HUES64 (cell line): ENCODE measurements at regions not wholly inside any gene's neighbourhood (a gene's known extent, or its start where the extent isn't known, plus 50 kb on each side); places are given as distances from the start of the nearest gene placed in this dataset.

ENCODE experiments used
- H3K27ac ChIP-seq: 2 replicates; pipeline ENCODE4 v1.7.0; 2013; ENCODE audit warnings: low read depth, low read length, inconsistent platforms
- H3K27me3 ChIP-seq: 2 replicates; pipeline ENCODE4 v1.6.1; 2013; ENCODE audit warnings: mild to moderate bottlenecking, low read length; ENCODE audit not compliant: insufficient read depth
- H3K36me3 ChIP-seq: 2 replicates; pipeline ENCODE4 v1.6.1; 2013; ENCODE audit warnings: mild to moderate bottlenecking, low read length; ENCODE audit not compliant: insufficient read depth
- H3K4me1 ChIP-seq: 2 replicates; pipeline ENCODE4 v1.6.1; 2013; ENCODE audit warnings: mild to moderate bottlenecking, low read length, moderate library complexity; ENCODE audit not compliant: insufficient read depth
- H3K4me3 ChIP-seq: 2 replicates; pipeline ENCODE4 v1.5.1; 2013; ENCODE audit warnings: mild to moderate bottlenecking, low read length, moderate library complexity
- H3K9ac ChIP-seq: 2 replicates; pipeline ENCODE4 v1.6.1; 2013; ENCODE audit warnings: mild to moderate bottlenecking, low read depth, low read length
- H3K9me3 ChIP-seq: 2 replicates; pipeline ENCODE4 v1.6.1; 2013; ENCODE audit warnings: low read depth, low read length; ENCODE audit not compliant: insufficient read depth
- WGBS: fragments of 150-250, 120-280 bp; methylation state at CpG from one replicate; pipeline ENCODE4 v1.1.7; 2013; ENCODE audit warnings: missing lambda C conversion rate; 5-methylcytosine and 5-hydroxymethylcytosine counted together

GRCh38 chr1:29470087-29470787 lies 233.9 kb downstream of the PTPRU start:
- H3K36me3 ChIP-seq: no peaks in the 10 kb centered on the region
- WGBS: 87% methylated on average over 9 of the region's 9 CpGs
- H3K27ac ChIP-seq: no peak overlapping the region
- H3K4me3 ChIP-seq: no peak overlapping the region
- H3K27me3 ChIP-seq: no peaks in the 10 kb centered on the region
- peaks cover 10% of the 10 kb centered on the region; the same call in 1 of the 2 replicates for H3K9me3 ChIP-seq
- H3K9ac ChIP-seq: no peak overlapping the region
- H3K4me1 ChIP-seq: peaks cover 11% of the 10 kb centered on the region

DNA sequence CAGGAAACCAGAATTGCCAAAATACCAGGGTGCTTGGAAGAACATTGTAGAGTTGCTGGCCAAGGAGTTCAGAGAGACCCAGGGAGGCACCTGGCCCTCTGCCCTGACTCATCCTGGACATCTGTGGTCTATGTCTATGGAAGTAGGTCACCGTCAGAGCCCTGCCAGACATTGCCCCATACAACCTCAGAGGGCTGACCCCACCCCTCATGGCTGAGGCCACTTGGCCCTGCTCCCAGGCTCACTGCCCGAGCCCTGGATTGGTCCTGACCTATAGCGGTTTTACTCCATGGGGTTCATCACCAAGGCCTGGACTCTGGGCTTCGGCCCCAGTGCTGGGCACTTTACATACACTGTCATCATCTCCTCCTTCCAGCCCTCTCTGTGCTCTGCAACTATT lies 233.1 kb downstream of the PTPRU start:
- Histone ChIP-seq H3K4me3 (no peak overlapping the region), H3K9ac (no peak overlapping the region), H3K4me1 (peaks cover 11% of the 10 kb centered on the region), H3K27ac (no peak overlapping the region), H3K27me3 (no peaks in the 10 kb centered on the region), H3K9me3 (peaks cover 14% of the 10 kb centered on the region; the same call in 1 of the 2 replicates), H3K36me3 (no peaks in the 10 kb centered on the region)
- WGBS: 77% methylated on average over 4 of the region's 4 CpGs

DNA sequence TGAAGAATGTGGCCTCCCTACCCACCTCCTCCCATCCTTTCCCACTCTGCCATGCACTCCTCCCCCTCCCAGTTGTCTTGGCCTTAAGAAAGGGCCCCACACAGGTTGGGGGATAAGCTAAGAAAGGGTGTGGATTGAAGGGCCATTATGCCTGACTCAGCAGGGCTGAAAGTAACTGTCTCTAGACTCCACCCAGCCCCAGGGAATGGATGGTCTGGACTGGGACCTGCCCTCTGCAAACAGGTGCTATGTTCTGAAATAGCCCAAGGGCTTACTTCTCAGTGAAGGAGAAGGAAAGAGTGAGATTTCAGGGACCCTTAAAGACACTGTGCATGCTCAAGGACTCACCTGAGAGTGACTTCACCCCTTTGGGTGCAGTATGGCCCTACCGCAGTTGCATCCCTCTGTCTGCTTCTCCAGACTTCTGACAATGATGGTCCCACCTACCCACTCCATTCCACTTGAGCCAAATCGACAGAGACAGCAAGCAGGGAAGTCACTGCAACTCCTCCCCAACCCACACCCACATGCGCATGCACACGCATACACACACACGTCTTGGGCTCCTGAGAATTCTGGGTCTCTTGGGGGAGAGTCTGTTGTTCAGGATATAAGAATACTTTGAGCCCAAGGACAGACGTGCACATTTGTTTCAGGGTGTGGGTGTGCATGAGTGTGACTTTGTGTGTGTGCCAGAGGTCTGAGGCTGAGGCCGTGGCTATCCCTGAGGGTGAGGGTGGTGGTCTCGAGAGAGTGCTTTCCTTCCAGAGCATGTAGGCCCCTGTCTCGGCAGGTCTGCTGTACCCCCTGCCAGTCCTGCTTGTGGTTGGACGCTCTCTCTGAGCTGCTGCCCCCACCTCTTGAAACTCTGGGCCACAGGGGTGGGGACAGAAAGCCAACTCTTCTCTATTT lies 231.9 kb downstream of the PTPRU start:
- H3K9ac ChIP-seq: no peak overlapping the region
- no peaks in the 10 kb centered on the region for H3K27me3 ChIP-seq
- H3K36me3 ChIP-seq: no peaks in the 10 kb centered on the region
- H3K27ac ChIP-seq: no peak overlapping the region
- H3K4me3 ChIP-seq: no peak overlapping the region
- H3K4me1 ChIP-seq: peaks cover 11% of the 10 kb centered on the region
- WGBS: 72% methylated on average over 10 of the region's 10 CpGs
- peaks cover 21% of the 10 kb centered on the region; the same call in 1 of the 2 replicates for H3K9me3 ChIP-seq

- Histone ChIP-seq H3K9me3 (peaks cover 21% of the 10 kb centered on the region; the same call in 1 of the 2 replicates), H3K36me3 (no peaks in the 10 kb centered on the region)
- WGBS: 91% methylated on average over 3 of the region's 3 CpGs
Observed at GRCh38 chr1:29466258-29466657, 229.9 kb downstream of the PTPRU start.

GRCh38 chr1:29465755-29466154 lies 229.4 kb downstream of the PTPRU start:
- Histone ChIP-seq H3K27ac (no peak overlapping the region), H3K4me1 (no peaks in the 10 kb centered on the region), H3K9ac (no peak overlapping the region), H3K4me3 (no peak overlapping the region), H3K9me3 (peaks cover 21% of the 10 kb centered on the region; the same call in 1 of the 2 replicates), H3K36me3 (no peaks in the 10 kb centered on the region), H3K27me3 (no peaks in the 10 kb centered on the region)
- WGBS: 86% methylated on average over 3 of the region's 4 CpGs

More at GRCh38 chr1:29466258-29466657, 229.9 kb downstream of the PTPRU start:
- Histone ChIP-seq H3K27ac (no peak overlapping the region), H3K9ac (no peak overlapping the region), H3K4me3 (no peak overlapping the region), H3K4me1 (no peaks in the 10 kb centered on the region), H3K27me3 (no peaks in the 10 kb centered on the region)

- no peaks in the 10 kb centered on the region for H3K36me3 ChIP-seq
- no peaks in the 10 kb centered on the region for H3K4me1 ChIP-seq
- H3K9ac ChIP-seq: no peak overlapping the region
- WGBS: 84% methylated on average over 7 of the region's 7 CpGs
- H3K9me3 ChIP-seq: peaks cover 21% of the 10 kb centered on the region; the same call in 1 of the 2 replicates
- H3K27ac ChIP-seq: no peak overlapping the region
- H3K4me3 ChIP-seq: no peak overlapping the region
- H3K27me3 ChIP-seq: no peaks in the 10 kb centered on the region
Observed at GRCh38 chr1:29462096-29462495, 225.8 kb downstream of the PTPRU start.

- WGBS: 91% methylated on average over 7 of the region's 7 CpGs
- no peaks in the 10 kb centered on the region for H3K36me3 ChIP-seq
- H3K9me3 ChIP-seq: peaks cover 18% of the 10 kb centered on the region; the same call in 1 of the 2 replicates
- H3K27me3 ChIP-seq: no peaks in the 10 kb centered on the region
- H3K4me1 ChIP-seq: no peaks in the 10 kb centered on the region
- H3K9ac ChIP-seq: no peak overlapping the region
- no peak overlapping the region for H3K4me3 ChIP-seq
- H3K27ac ChIP-seq: no peak overlapping the region
Observed at GRCh38 chr1:29461115-29461739, 224.9 kb downstream of the PTPRU start.

GRCh38 chr1:29460694-29461093 lies 224.4 kb downstream of the PTPRU start:
- Histone ChIP-seq H3K4me1 (no peaks in the 10 kb centered on the region), H3K4me3 (no peak overlapping the region), H3K27me3 (no peaks in the 10 kb centered on the region), H3K27ac (no peak overlapping the region), H3K36me3 (no peaks in the 10 kb centered on the region), H3K9ac (no peak overlapping the region), H3K9me3 (peaks cover 16% of the 10 kb centered on the region; the same call in 1 of the 2 replicates)

DNA sequence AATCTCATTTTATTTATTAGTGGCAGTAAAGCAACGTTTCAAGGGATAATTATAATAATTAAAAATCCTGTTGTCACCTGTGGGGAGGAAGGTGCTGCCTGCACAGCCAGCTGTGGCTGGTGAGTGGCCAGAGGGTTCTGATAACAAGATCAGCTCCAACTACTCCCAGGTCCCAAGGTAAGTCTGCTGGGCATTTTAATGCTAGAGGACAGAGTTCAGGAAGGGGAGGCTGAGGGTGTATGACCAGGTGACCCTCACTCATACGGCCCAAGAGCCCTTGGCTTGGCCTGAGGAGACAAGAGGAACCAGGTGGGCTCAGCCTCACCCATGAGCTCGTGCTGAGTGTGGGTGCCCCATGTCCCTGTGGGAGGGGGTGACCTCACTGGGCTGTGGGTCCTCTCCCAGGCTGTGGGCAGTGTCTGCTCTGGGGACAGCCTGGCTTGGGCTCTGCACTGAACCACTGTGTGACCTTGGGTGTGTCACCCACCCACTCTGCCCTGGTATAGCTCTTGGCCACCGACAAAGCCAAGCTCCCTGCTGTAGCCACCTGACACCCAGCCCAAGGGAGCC lies 223.8 kb downstream of the PTPRU start:
- H3K4me3 ChIP-seq: no peak overlapping the region
- H3K9me3 ChIP-seq: 0 out of 2 replicates have a peak, but pooled peaks cover 10% of the 10 kb centered on the region
- no peaks in the 10 kb centered on the region for H3K36me3 ChIP-seq
- no peaks in the 10 kb centered on the region for H3K4me1 ChIP-seq
- 83% methylated on average over 4 of the region's 4 CpGs for WGBS
- H3K9ac ChIP-seq: no peak overlapping the region
- H3K27ac ChIP-seq: no peak overlapping the region
- no peaks in the 10 kb centered on the region for H3K27me3 ChIP-seq

GRCh38 chr1:29459620-29459945 lies 223.3 kb downstream of the PTPRU start:
- H3K9ac ChIP-seq: no peak overlapping the region
- no peak overlapping the region for H3K4me3 ChIP-seq
- no peaks in the 10 kb centered on the region for H3K36me3 ChIP-seq
- H3K27me3 ChIP-seq: no peaks in the 10 kb centered on the region
- 83% methylated on average over 6 of the region's 6 CpGs for WGBS
- H3K9me3 ChIP-seq: 0 out of 2 replicates have a peak, but pooled peaks cover 8% of the 10 kb centered on the region
- no peaks in the 10 kb centered on the region for H3K4me1 ChIP-seq
- H3K27ac ChIP-seq: no peak overlapping the region
